ENCODE measurements at regions not wholly inside any gene's neighbourhood (a gene's known extent, or its start where the extent isn't known, plus 50 kb on each side); places are given as distances from the start of the nearest gene placed in this dataset.

DNA sequence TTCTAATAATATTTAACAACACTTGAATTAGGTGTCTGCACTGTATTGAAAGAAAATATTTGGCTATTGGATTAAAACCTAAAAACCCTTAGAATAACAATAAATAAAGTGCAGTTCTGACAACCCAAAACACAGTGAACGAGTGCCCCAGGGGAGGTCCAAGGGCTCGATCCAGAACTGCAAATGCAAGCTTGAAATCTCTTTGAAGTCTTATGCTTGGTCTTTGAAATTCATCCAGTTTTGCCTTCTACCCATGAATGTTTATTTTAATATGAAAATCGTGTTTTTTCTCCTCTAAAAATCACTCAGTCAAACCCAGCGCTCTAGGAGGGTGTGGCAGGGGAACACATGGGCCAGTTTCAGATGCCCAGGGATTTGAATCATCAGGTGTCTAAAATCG is 119.5 kb downstream of the MTPAP start:
- H3K9me2 ChIP-seq (ENCODE audit: low read depth, low read length) = no peaks in the 10 kb centered on the region
- no peak overlapping the region for H3K9ac ChIP-seq (ENCODE audit: low read length)

DNA sequence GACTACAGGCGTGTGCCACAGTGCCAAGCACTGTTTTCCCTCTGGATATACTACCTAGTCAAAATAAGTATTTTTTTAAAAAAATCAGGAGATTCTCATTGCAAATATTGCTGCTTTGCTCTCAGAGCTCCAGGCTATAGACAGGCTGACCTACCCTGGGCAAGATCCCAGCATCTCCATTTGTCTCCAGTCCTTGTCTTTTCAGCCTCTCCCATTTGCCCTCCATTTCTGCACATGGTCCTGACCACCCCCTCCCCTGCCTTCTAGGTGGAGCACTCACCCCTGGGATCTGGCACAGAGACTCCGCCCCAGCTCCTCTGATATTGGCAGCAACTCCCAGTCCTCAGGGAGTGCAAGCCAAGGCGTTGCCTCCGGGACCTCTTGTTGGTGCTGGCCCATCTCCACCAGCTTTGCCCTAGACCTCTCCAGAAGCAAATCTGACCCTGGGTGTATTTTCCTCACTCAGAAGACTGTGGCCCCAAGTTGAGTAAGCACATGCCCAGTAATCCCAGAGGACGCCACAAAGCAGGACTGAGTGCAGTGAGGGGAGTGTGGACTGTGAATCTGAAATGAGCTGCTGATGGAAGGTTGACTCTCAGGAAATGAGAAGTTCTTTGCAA is 120.6 kb downstream of the MTPAP start:
- no peak overlapping the region for H2AFZ ChIP-seq (ENCODE audit: low read length)
- H3K27ac ChIP-seq (ENCODE audit: low read depth, low read length, poor library complexity, severe bottlenecking) = no peak overlapping the region
- no peak overlapping the region for H3K9ac ChIP-seq (ENCODE audit: low read length)
- no peaks in the 10 kb centered on the region for H3K79me2 ChIP-seq (ENCODE audit: insufficient read depth, low read length)
- H3K9me2 ChIP-seq (ENCODE audit: low read depth, low read length) = no peaks in the 10 kb centered on the region
- no peaks in the 10 kb centered on the region for H3K9me3 ChIP-seq (ENCODE audit: low read length)
- no peaks in the 10 kb centered on the region for H3K36me3 ChIP-seq (ENCODE audit: insufficient read depth, low read length)
- no peaks in the 10 kb centered on the region for H3K27me3 ChIP-seq (ENCODE audit: insufficient read depth, low read length)
- no peaks in the 10 kb centered on the region for H3K4me1 ChIP-seq (ENCODE audit: insufficient read depth, low read length, severe bottlenecking)
- no peak overlapping the region for H3K4me2 ChIP-seq (ENCODE audit: low read length)
- H3K4me3 ChIP-seq (ENCODE audit: low read depth, low read length, poor library complexity, severe bottlenecking) = no peak overlapping the region
- TF ChIP-seq, protein P1, sequence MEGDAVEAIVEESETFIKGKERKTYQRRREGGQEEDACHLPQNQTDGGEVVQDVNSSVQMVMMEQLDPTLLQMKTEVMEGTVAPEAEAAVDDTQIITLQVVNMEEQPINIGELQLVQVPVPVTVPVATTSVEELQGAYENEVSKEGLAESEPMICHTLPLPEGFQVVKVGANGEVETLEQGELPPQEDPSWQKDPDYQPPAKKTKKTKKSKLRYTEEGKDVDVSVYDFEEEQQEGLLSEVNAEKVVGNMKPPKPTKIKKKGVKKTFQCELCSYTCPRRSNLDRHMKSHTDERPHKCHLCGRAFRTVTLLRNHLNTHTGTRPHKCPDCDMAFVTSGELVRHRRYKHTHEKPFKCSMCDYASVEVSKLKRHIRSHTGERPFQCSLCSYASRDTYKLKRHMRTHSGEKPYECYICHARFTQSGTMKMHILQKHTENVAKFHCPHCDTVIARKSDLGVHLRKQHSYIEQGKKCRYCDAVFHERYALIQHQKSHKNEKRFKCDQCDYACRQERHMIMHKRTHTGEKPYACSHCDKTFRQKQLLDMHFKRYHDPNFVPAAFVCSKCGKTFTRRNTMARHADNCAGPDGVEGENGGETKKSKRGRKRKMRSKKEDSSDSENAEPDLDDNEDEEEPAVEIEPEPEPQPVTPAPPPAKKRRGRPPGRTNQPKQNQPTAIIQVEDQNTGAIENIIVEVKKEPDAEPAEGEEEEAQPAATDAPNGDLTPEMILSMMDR (IDR thresholded peaks at IDR 0.05; ENCODE audit: low read length) = no peak
- no peak for TF ChIP-seq EZH2 (IDR thresholded peaks at IDR 0.05; ENCODE audit: borderline replicate concordance, low read length)
- no peaks in the 10 kb centered on the region for H4K20me1 ChIP-seq (ENCODE audit: insufficient read depth, low read length)
- H3F3A ChIP-seq (ENCODE audit: insufficient read depth, low read length) = no peaks in the 10 kb centered on the region

More for the DNA sequence above, 119.5 kb downstream of the MTPAP start:
- TF ChIP-seq, protein P1 (IDR thresholded peaks at IDR 0.05; ENCODE audit: low read length) = no peak
- TF ChIP-seq EZH2 (IDR thresholded peaks at IDR 0.05; ENCODE audit: borderline replicate concordance, low read length) = no peak
- Histone ChIP-seq H3K9me3 (ENCODE audit: low read length) (no peaks in the 10 kb centered on the region), H3K27me3 (ENCODE audit: insufficient read depth, low read length) (no peaks in the 10 kb centered on the region), H3K79me2 (ENCODE audit: insufficient read depth, low read length) (no peaks in the 10 kb centered on the region), H3K27ac (ENCODE audit: low read depth, low read length, poor library complexity, severe bottlenecking) (no peak overlapping the region), H3K4me2 (ENCODE audit: low read length) (no peak overlapping the region), H3K4me1 (ENCODE audit: insufficient read depth, low read length, severe bottlenecking) (no peaks in the 10 kb centered on the region), H4K20me1 (ENCODE audit: insufficient read depth, low read length) (no peaks in the 10 kb centered on the region), H3F3A (ENCODE audit: insufficient read depth, low read length) (no peaks in the 10 kb centered on the region), H2AFZ (ENCODE audit: low read length) (no peak overlapping the region), H3K36me3 (ENCODE audit: insufficient read depth, low read length) (no peaks in the 10 kb centered on the region), H3K4me3 (ENCODE audit: low read depth, low read length, poor library complexity, severe bottlenecking) (no peak overlapping the region)

DNA sequence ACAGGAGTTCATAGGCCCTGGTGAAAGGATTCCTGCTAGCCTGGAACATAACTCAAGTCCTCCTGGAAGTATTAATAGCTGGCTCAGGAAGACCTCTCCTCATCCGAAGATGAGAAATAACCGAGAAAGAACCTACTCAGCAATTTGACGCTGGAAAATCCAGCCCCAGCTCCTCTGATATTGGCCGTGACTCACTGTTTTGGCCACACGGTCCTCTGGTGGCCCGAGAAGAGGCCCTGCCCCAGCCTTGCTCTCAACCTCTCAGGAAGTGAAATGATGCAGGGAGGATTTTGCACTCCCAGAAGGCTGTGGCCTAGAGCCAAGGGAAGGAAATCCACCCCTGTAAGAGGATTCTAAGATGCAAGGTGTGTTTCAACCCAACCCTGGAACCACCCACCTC is 121.6 kb downstream of the MTPAP start:
- Histone ChIP-seq H3F3A (ENCODE audit: insufficient read depth, low read length) (no peaks in the 10 kb centered on the region), H3K4me3 (ENCODE audit: low read depth, low read length, poor library complexity, severe bottlenecking) (no peak overlapping the region), H4K20me1 (ENCODE audit: insufficient read depth, low read length) (no peaks in the 10 kb centered on the region), H3K9me2 (ENCODE audit: low read depth, low read length) (no peaks in the 10 kb centered on the region), H3K9ac (ENCODE audit: low read length) (no peak overlapping the region), H3K27me3 (ENCODE audit: insufficient read depth, low read length) (no peaks in the 10 kb centered on the region), H3K9me3 (ENCODE audit: low read length) (no peaks in the 10 kb centered on the region), H3K36me3 (ENCODE audit: insufficient read depth, low read length) (no peaks in the 10 kb centered on the region), H3K4me2 (ENCODE audit: low read length) (no peak overlapping the region), H3K27ac (ENCODE audit: low read depth, low read length, poor library complexity, severe bottlenecking) (no peak overlapping the region), H2AFZ (ENCODE audit: low read length) (no peak overlapping the region), H3K4me1 (ENCODE audit: insufficient read depth, low read length, severe bottlenecking) (no peaks in the 10 kb centered on the region), H3K79me2 (ENCODE audit: insufficient read depth, low read length) (no peaks in the 10 kb centered on the region)
- TF ChIP-seq, protein P1 (IDR thresholded peaks at IDR 0.05; ENCODE audit: low read length) = no peak
- no peak for TF ChIP-seq EZH2 (IDR thresholded peaks at IDR 0.05; ENCODE audit: borderline replicate concordance, low read length)
